ENCODE measurements at regions not wholly inside any gene's neighbourhood (a gene's known extent, or its start where the extent isn't known, plus 50 kb on each side); places are given as distances from the start of the nearest gene placed in this dataset.

DNA sequence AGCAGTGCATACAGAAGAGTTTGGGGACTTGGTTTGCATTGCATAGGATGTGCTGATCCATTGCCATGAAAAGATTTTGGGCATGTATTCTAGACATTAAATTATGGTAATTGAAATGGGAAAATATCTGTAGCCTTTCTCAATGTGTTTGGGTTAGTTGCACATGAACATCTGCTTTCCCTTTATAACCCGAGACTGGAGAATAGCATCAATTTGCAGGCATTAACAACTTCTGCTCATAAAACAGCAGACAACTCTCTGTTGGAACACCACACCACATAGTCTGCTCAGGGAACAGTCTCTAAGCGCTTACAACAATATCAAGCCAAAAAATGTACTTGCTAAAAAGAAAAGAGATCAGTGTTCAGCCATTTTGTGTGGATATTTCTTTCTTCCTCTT is 1391.1 kb upstream of the LRRTM3 start:
- DNase-seq, result no peak
- H3K27me3 ChIP-seq (ENCODE audit: insufficient read depth, low read depth, severe bottlenecking), result no peaks in the 10 kb centered on the region
- H3K4me3 ChIP-seq (ENCODE audit: low read depth, low read length), result no peak overlapping the region
- TF ChIP-seq, protein P1, sequence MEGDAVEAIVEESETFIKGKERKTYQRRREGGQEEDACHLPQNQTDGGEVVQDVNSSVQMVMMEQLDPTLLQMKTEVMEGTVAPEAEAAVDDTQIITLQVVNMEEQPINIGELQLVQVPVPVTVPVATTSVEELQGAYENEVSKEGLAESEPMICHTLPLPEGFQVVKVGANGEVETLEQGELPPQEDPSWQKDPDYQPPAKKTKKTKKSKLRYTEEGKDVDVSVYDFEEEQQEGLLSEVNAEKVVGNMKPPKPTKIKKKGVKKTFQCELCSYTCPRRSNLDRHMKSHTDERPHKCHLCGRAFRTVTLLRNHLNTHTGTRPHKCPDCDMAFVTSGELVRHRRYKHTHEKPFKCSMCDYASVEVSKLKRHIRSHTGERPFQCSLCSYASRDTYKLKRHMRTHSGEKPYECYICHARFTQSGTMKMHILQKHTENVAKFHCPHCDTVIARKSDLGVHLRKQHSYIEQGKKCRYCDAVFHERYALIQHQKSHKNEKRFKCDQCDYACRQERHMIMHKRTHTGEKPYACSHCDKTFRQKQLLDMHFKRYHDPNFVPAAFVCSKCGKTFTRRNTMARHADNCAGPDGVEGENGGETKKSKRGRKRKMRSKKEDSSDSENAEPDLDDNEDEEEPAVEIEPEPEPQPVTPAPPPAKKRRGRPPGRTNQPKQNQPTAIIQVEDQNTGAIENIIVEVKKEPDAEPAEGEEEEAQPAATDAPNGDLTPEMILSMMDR (IDR thresholded peaks at IDR 0.05; ENCODE audit: low read depth, low read length), result no peak
- no peak overlapping the region for H3K27ac ChIP-seq
- H3K36me3 ChIP-seq, result no peaks in the 10 kb centered on the region
- no peaks in the 10 kb centered on the region for H3K9me3 ChIP-seq (ENCODE audit: severe bottlenecking)

DNA sequence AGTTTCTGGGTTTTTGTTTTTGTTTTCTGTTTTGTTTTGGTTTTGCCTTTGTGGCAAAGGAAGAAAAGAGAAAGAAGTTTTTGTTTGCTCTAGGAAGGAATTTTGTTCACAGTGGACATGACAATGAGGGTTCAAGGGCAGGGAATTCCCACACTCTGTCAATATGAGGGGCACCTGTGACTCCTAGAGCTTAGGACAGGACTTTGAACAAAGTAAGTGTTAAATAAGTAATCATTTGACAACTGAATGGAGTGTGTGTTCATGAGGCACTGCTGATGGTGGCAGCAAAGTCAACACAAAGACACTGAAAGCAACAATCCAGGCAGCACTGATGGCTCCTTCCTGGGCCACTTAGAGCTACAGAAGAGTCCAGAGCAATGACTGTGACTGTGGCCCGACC is 1381.1 kb upstream of the LRRTM3 start:
- Histone ChIP-seq H3K9me3 (ENCODE audit: severe bottlenecking) (no peaks in the 10 kb centered on the region), H3K36me3 (no peaks in the 10 kb centered on the region), H3K27ac (no peak overlapping the region), H3K4me3 (ENCODE audit: low read depth, low read length) (no peak overlapping the region), H3K27me3 (ENCODE audit: insufficient read depth, low read depth, severe bottlenecking) (no peaks in the 10 kb centered on the region)
- TF ChIP-seq, protein P1 (IDR thresholded peaks at IDR 0.05; ENCODE audit: low read depth, low read length), result no peak
- no peak for DNase-seq

DNA sequence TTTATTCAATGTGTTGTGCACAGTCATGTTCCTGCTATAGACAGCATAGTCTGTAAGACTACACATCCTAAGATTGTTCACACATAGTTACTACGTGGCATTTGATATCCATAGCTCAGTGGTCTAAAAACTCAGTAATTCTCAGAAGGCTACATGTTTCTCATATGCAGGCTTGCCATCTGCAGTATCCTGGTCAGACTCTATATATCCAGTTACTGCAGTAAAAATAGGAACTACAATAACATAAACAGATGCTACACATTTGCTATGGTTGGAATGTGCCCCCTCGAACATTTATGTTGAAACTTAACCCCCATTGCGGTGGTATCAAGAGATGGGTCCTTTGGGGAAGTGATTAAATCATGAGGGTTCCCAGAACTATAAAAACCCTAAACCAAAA is 1377.8 kb upstream of the LRRTM3 start:
- TF ChIP-seq, protein P1 (IDR thresholded peaks at IDR 0.05; ENCODE audit: low read depth, low read length), result no peak

DNA sequence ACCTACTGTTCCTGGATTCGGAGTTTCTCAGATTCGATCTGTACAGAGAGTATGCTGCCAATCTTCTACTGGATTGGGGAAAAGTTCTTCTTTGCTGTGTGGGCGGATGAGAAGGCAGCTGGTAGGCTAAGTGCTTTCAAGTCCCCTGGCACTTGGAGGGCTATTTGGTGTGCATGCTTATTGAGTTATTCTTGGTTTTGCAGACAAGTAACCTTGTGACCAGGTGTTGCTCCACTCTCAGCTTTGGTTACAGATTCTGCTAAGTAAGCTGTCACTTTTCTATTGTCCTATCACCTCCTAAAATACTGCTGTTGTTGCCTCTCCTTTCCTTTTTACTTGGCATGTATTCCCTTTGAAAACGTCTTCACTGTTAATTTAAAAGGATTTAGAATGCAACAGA is 1375.1 kb upstream of the LRRTM3 start:
- no peaks in the 10 kb centered on the region for H3K36me3 ChIP-seq
- TF ChIP-seq, protein P1 (IDR thresholded peaks at IDR 0.05; ENCODE audit: low read depth, low read length), result no peak

More for the DNA sequence above, 1377.8 kb upstream of the LRRTM3 start:
- H3K36me3 ChIP-seq, result no peaks in the 10 kb centered on the region
- no peak for DNase-seq
- no peak overlapping the region for H3K4me3 ChIP-seq (ENCODE audit: low read depth, low read length)
- H3K9me3 ChIP-seq (ENCODE audit: severe bottlenecking), result no peaks in the 10 kb centered on the region
- no peak overlapping the region for H3K27ac ChIP-seq
- H3K27me3 ChIP-seq (ENCODE audit: insufficient read depth, low read depth, severe bottlenecking), result no peaks in the 10 kb centered on the region

DNA sequence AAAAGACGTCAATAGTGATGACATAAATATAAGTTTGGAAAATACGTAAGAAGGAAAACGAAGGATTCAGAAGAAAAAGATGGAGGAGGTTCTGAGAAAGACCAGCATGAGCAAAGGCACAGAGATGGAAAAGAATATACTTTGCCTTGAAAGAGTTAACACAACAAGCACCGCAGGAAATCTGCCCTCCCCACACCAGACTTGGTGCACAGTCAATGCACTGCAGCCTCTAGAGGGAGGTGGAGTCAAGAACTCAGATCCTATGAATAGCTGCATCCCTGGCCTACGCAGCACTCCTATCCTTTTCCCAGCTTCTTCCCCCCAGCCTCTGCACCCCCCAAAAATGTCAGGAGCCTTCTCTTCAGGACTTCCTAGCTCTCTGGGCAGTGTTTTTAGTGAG is 1370.6 kb upstream of the LRRTM3 start:
- H3K27ac ChIP-seq, result no peak overlapping the region
- TF ChIP-seq, protein P1 (IDR thresholded peaks at IDR 0.05; ENCODE audit: low read depth, low read length), result no peak
- DNase-seq, result no peak
- no peaks in the 10 kb centered on the region for H3K36me3 ChIP-seq
- H3K9me3 ChIP-seq (ENCODE audit: severe bottlenecking), result no peaks in the 10 kb centered on the region
- no peak overlapping the region for H3K4me3 ChIP-seq (ENCODE audit: low read depth, low read length)
- H3K27me3 ChIP-seq (ENCODE audit: insufficient read depth, low read depth, severe bottlenecking), result no peaks in the 10 kb centered on the region

More for the DNA sequence above, 1375.1 kb upstream of the LRRTM3 start:
- no peaks in the 10 kb centered on the region for H3K27me3 ChIP-seq (ENCODE audit: insufficient read depth, low read depth, severe bottlenecking)
- DNase-seq, result no peak
- no peak overlapping the region for H3K4me3 ChIP-seq (ENCODE audit: low read depth, low read length)
- no peak overlapping the region for H3K27ac ChIP-seq
- no peaks in the 10 kb centered on the region for H3K9me3 ChIP-seq (ENCODE audit: severe bottlenecking)

DNA sequence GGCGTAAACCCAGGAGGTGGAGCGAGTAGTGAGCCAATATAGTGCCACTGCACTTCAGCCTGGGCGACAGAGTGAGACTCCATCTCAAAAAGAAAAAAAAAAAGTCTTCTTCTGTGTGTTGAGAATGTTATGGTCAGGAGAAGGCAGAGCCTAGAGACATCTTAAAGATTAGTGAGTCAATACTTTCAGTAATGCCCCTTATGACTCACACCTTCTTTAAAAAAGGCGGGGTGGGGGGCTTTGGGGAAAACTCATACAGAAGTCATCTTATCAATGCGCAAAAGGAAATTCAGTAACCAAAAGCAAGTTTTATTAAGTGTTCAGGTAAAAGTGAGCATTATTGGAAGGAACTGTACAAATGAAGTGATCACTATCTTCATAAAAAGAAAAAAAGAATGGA is 1369.8 kb upstream of the LRRTM3 start:
- Histone ChIP-seq H3K4me3 (ENCODE audit: low read depth, low read length) (no peak overlapping the region), H3K27ac (no peak overlapping the region), H3K36me3 (no peaks in the 10 kb centered on the region), H3K27me3 (ENCODE audit: insufficient read depth, low read depth, severe bottlenecking) (no peaks in the 10 kb centered on the region), H3K9me3 (ENCODE audit: severe bottlenecking) (no peaks in the 10 kb centered on the region)
- TF ChIP-seq, protein P1 (IDR thresholded peaks at IDR 0.05; ENCODE audit: low read depth, low read length), result no peak
- DNase-seq, result no peak
